NT2/D1 (cell line): ENCODE measurements at regions not wholly inside any gene's neighbourhood (a gene's known extent, or its start where the extent isn't known, plus 50 kb on each side); places are given as distances from the start of the nearest gene placed in this dataset.

ENCODE experiments used
- DNase-seq: peaks from one replicate; pipeline ENCODE4 v3.0.0-alpha.2; 2011; ENCODE audit warnings: low read depth, low spot score
- H3K27me3 ChIP-seq: 2 replicates; pipeline ENCODE4 v1.6.0; 2011; ENCODE audit warnings: mild to moderate bottlenecking; ENCODE audit not compliant: insufficient read length, insufficient read depth
- H3K36me3 ChIP-seq: 2 replicates; pipeline ENCODE4 v1.6.1; 2011; ENCODE audit warnings: mild to moderate bottlenecking, low read length, mixed read lengths; ENCODE audit not compliant: insufficient read depth, insufficient read length
- H3K4me1 ChIP-seq: 2 replicates; pipeline ENCODE4 v1.5.1; 2011; ENCODE audit not compliant: insufficient read depth, insufficient read length
- H3K4me3 ChIP-seq: 2 replicates; pipeline ENCODE4 v1.5.1; 2011; ENCODE audit warnings: low read depth; ENCODE audit not compliant: insufficient read length
- H3K9ac ChIP-seq: 2 replicates; pipeline ENCODE4 v1.6.0; 2011; ENCODE audit warnings: low read depth; ENCODE audit not compliant: insufficient read length
- H3K9me3 ChIP-seq: 2 replicates; pipeline ENCODE4 v1.5.1; 2011; ENCODE audit warnings: mild to moderate bottlenecking, low read length; ENCODE audit not compliant: insufficient read depth
- SUZ12 ChIP-seq: IDR thresholded peaks from 2 replicates; pipeline ENCODE4 v1.6.1; 2011; ENCODE audit not compliant: insufficient read length, insufficient read depth; ENCODE audit errors: extremely low read depth
- YY1 ChIP-seq: IDR thresholded peaks from 2 replicates; pipeline ENCODE4 v1.6.1; 2011; ENCODE audit not compliant: insufficient read length, insufficient read depth
- ZNF274 ChIP-seq: IDR thresholded peaks from 2 replicates; pipeline ENCODE4 v1.6.1; 2011; ENCODE audit warnings: mild to moderate bottlenecking, low read depth, low read length

- no peaks in the 10 kb centered on the region for H3K4me1 ChIP-seq
- H3K4me3 ChIP-seq: no peak overlapping the region
- peaks cover 11% of the 10 kb centered on the region; the same call in 1 of the 2 replicates for H3K9me3 ChIP-seq
- TF ChIP-seq YY1 (no peak), ZNF274 (no peak), SUZ12 (no peak)
- no peak overlapping the region for H3K9ac ChIP-seq
- H3K36me3 ChIP-seq: no peaks in the 10 kb centered on the region
- H3K27me3 ChIP-seq: no peaks in the 10 kb centered on the region
- DNase-seq: no peak
Observed at GRCh38 chr7:130831817-130832481, 97.9 kb upstream of the KLF14 start.

DNA sequence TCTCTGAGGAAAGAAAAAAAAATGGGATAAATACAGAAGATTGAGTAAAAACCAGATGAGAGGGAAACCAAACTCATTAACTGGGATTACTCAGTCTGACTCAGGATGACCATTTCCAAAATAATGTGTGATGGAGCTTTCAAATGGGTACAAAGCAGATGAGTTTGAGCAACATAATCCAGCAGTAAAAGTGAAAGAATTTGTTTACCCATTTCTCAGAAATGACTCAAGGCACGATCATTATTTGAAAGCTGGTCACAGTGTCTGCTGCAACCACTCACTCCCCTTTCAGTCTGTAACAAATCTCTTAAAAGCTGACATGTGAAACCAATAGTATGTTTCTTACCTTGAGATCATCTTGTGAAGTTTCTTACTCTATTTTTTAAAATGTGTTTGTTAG, 104.7 kb upstream of the KLF14 start:
- H3K27me3 ChIP-seq: peaks cover 3% of the 10 kb centered on the region
- no peaks in the 10 kb centered on the region for H3K36me3 ChIP-seq
- no peak overlapping the region for H3K9ac ChIP-seq
- H3K4me3 ChIP-seq: no peak overlapping the region
- TF ChIP-seq ZNF274: no peak
- TF ChIP-seq YY1: no peak
- DNase-seq: no peak
- H3K4me1 ChIP-seq: no peaks in the 10 kb centered on the region
- H3K9me3 ChIP-seq: no peaks in the 10 kb centered on the region

- TF ChIP-seq SUZ12: no peak
- no peak for TF ChIP-seq ZNF274
- TF ChIP-seq YY1: no peak
- Histone ChIP-seq H3K9ac (no peak overlapping the region), H3K27me3 (peaks cover 3% of the 10 kb centered on the region), H3K4me1 (no peaks in the 10 kb centered on the region), H3K36me3 (no peaks in the 10 kb centered on the region), H3K9me3 (no peaks in the 10 kb centered on the region), H3K4me3 (no peak overlapping the region)
- no peak for DNase-seq
Observed at GRCh38 chr7:130840599-130840998, 106.6 kb upstream of the KLF14 start.

DNA sequence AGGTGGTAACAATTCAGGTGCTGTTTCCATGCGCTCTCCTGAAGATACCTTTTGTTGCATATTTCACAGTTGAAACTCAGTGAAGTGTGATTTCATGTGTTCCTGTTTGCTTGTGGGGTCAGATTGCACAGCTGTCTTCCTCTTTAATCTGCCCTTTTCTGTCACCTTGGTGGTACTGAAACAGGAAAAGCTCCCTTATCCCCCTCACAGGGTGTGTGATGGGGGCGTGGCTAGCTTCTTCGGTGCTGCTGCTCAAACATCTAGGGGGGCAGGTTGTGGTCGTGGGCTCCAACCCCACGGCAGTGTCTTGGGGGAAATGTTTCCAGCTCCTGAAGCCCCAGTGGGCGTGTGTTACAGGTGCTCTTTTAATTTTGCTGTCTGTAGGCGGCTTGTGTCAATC, 107.4 kb upstream of the KLF14 start:
- no peak for DNase-seq
- H3K4me1 ChIP-seq: no peaks in the 10 kb centered on the region
- H3K27me3 ChIP-seq: peaks cover 3% of the 10 kb centered on the region
- TF ChIP-seq YY1 (no peak), SUZ12 (no peak), ZNF274 (no peak)
- no peaks in the 10 kb centered on the region for H3K36me3 ChIP-seq
- H3K9me3 ChIP-seq: no peaks in the 10 kb centered on the region
- no peak overlapping the region for H3K4me3 ChIP-seq
- no peak overlapping the region for H3K9ac ChIP-seq

GRCh38 chr7:130843703-130844102, 109.7 kb upstream of the KLF14 start:
- H3K27me3 ChIP-seq: peaks cover 3% of the 10 kb centered on the region
- no peaks in the 10 kb centered on the region for H3K4me1 ChIP-seq
- no peaks in the 10 kb centered on the region for H3K36me3 ChIP-seq
- no peak overlapping the region for H3K4me3 ChIP-seq
- no peak for DNase-seq
- no peak overlapping the region for H3K9ac ChIP-seq
- no peak for TF ChIP-seq ZNF274
- H3K9me3 ChIP-seq: no peaks in the 10 kb centered on the region

DNA sequence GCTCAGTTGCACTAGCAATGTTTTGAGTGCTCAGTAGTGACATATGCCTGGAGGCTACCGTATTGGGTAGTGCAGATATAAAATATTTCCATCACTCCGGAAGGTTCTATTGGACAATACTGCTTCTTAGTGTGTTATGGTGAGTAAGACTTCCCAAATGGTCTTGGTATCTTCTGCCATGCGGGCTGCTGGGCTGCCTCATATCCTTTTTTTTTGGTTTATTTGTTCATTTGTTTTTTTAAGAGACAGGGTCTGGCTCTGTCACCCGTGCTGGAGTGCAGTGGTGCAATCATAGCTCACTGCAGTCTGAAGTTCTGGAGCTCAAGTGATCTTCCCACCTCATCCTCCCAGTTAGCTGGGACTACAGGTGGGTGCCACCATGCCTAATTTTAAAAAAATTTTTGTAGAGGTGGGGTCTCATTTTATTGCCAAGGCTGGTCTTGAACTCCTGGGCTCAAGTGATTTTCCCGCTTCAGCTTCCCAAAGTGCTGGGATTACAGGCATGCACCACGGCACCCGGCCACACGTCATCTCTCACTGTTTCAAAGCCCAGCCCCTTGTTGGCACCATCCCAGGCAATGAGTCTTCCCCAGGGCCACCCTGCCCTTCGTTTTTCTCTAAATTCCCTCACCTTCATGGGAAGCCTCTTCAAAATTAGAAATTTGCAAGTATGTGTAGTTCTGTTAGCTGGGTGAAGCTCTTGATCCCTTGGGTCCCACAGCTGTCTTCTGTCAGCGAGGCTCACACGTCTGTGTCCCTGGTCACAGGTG, 111.0 kb upstream of the KLF14 start:
- no peaks in the 10 kb centered on the region for H3K4me1 ChIP-seq
- H3K4me3 ChIP-seq: no peak overlapping the region
- no peaks in the 10 kb centered on the region for H3K9me3 ChIP-seq
- TF ChIP-seq SUZ12 (no peak), ZNF274 (no peak), YY1 (no peak)
- no peak overlapping the region for H3K9ac ChIP-seq
- H3K36me3 ChIP-seq: no peaks in the 10 kb centered on the region
- DNase-seq: no peak
- H3K27me3 ChIP-seq: peaks cover 3% of the 10 kb centered on the region

DNA sequence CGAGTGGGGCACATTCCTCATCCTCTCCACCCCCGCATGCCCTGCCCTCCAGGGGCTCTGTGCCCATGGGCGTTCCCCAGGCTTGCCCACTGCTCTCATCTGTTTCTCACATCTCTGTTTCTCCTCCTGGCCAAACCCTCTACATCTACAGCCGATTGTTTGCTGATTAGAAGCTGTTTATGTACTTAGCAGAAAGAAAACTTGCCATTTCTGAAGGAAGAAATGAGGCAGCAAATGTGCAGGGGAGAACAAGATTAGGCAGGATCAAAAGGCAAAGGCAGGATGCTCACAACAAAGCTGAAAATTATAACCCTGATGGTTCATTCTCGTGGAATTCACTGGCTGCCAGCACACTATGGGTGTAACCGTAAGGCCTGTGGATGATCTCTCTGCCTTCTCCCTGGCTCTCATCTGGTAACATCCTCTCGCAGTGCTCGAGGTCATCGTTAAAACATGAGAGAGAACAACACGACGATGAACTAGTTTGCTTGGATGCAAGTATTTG, 111.6 kb upstream of the KLF14 start:
- Histone ChIP-seq H3K9ac (no peak overlapping the region), H3K4me3 (no peak overlapping the region), H3K36me3 (no peaks in the 10 kb centered on the region), H3K9me3 (no peaks in the 10 kb centered on the region), H3K27me3 (no peaks in the 10 kb centered on the region), H3K4me1 (no peaks in the 10 kb centered on the region)
- no peak for DNase-seq
- TF ChIP-seq YY1 (no peak), ZNF274 (no peak), SUZ12 (no peak)
